IMR-90 (cell line): ENCODE measurements at regions not wholly inside any gene's neighbourhood (a gene's known extent, or its start where the extent isn't known, plus 50 kb on each side); places are given as distances from the start of the nearest gene placed in this dataset.

Experiments
- ATAC-seq: fragments of 200-7000 bp; cut with Tn5 transposase; 2 replicates; pipeline ENCODE4 v1.9.1; 2020; ENCODE audit warnings: low read depth, mild to moderate bottlenecking, moderate library complexity
- BruUV-seq: library from RNA; stranded (reverse); fragments of 400-500 nt; replicated peaks from 2 replicates; lab custom pipeline; 2021; lab: Mats Ljungman, UMichigan
- CTCF ChIA-PET: fragments of 300-600 bp; formaldehyde crosslinking; extraction: SDS; loops from one replicate; lab custom pipeline; 2021; ENCODE audit warnings: antibody characterized with exemption; lab: Yijun Ruan, JAX
- POLR2A ChIA-PET: fragments of 300-600 bp; sonication (Branson Sonifier 250); formaldehyde crosslinking; loops from one replicate; lab custom pipeline; 2022; ENCODE audit warnings: antibody characterized with exemption; ENCODE audit not compliant: unreplicated experiment; lab: Charles Lee
- DNase-seq: peaks from one replicate; pipeline ENCODE4 v3.0.0; 2013
- H2AFZ ChIP-seq: replicated peaks from 2 replicates; pipeline ENCODE3; 2013; ENCODE audit warnings: low read length, mild to moderate bottlenecking; ENCODE audit not compliant: poor library complexity
- H2AK5ac ChIP-seq: 2 replicates; pipeline ENCODE4 v1.6.1; 2013; ENCODE audit warnings: low read depth, low read length, inconsistent platforms
- H2AK9ac ChIP-seq: replicated peaks from 2 replicates; pipeline ENCODE3; 2013; ENCODE audit warnings: mild to moderate bottlenecking, low read depth, low read length, moderate library complexity; ENCODE audit not compliant: poor library complexity
- H2BK120ac ChIP-seq: 2 replicates; pipeline ENCODE4 v1.6.1; 2013; ENCODE audit warnings: low read depth, low read length, inconsistent platforms
- H2BK15ac ChIP-seq: 3 replicates; pipeline ENCODE4 v1.6.1; 2013; ENCODE audit warnings: low read depth, low read length, inconsistent platforms
- H2BK20ac ChIP-seq: 2 replicates; pipeline ENCODE4 v1.6.1; 2013; ENCODE audit warnings: low read depth, mild to moderate bottlenecking, inconsistent platforms, low read length, moderate library complexity
- H2BK5ac ChIP-seq: 2 replicates; pipeline ENCODE4 v1.6.1; 2013; ENCODE audit warnings: mild to moderate bottlenecking, low read depth, low read length, inconsistent platforms; ENCODE audit not compliant: poor library complexity, severe bottlenecking
- H3K14ac ChIP-seq: replicated peaks from 2 replicates; pipeline ENCODE4 v1.6.1; 2013; ENCODE audit warnings: low read depth, low read length, inconsistent platforms
- H3K18ac ChIP-seq: 2 replicates; pipeline ENCODE4 v1.6.1; 2013; ENCODE audit warnings: low read depth, low read length, control low read depth
- H3K23ac ChIP-seq: 2 replicates; pipeline ENCODE4 v1.6.1; 2013; ENCODE audit warnings: low read depth, low read length, inconsistent platforms
- H3K27ac ChIP-seq: 2 replicates; pipeline ENCODE4 v1.5.1; 2013; ENCODE audit warnings: mild to moderate bottlenecking, control low read depth, low read length; ENCODE audit not compliant: insufficient read depth
- H3K27me3 ChIP-seq: 2 replicates; pipeline ENCODE4 v1.6.1; 2013; ENCODE audit warnings: low read length; ENCODE audit not compliant: control insufficient read depth, insufficient read depth
- H3K36me3 ChIP-seq: 2 replicates; pipeline ENCODE4 v1.6.1; 2013; ENCODE audit warnings: low read length, mixed read lengths; ENCODE audit not compliant: control insufficient read depth, insufficient read depth
- H3K4ac ChIP-seq: 2 replicates; pipeline ENCODE4 v1.6.1; 2013; ENCODE audit warnings: low read depth, low read length, inconsistent platforms
- H3K4me1 ChIP-seq: 2 replicates; pipeline ENCODE4 v1.6.1; 2013; ENCODE audit warnings: low read length, mixed read lengths; ENCODE audit not compliant: control insufficient read depth, insufficient read depth
- H3K4me2 ChIP-seq: 2 replicates; pipeline ENCODE4 v1.6.1; 2013; ENCODE audit warnings: low read depth, mild to moderate bottlenecking, control low read depth, low read length, moderate library complexity
- H3K4me3 ChIP-seq: 2 replicates; pipeline ENCODE4 v1.5.1; 2013; ENCODE audit warnings: low read depth, mild to moderate bottlenecking, control low read depth, low read length, moderate library complexity; ENCODE audit not compliant: insufficient read depth
- H3K56ac ChIP-seq: 2 replicates; pipeline ENCODE4 v1.6.1; 2013; ENCODE audit warnings: low read length, inconsistent platforms; ENCODE audit not compliant: insufficient read depth; ENCODE audit errors: extremely low read depth
- H3K79me1 ChIP-seq, 2 experiments: 2 replicates each; pipeline ENCODE4 v1.6.1; 2013; ENCODE audit warnings: low read length in 2 of 2, inconsistent platforms in 1 of 2, low read depth in 1 of 2
- H3K9ac ChIP-seq: 2 replicates; pipeline ENCODE4 v1.6.1; 2013; ENCODE audit warnings: low read depth, low read length, control low read depth
- H3K9me1 ChIP-seq: 2 replicates; pipeline ENCODE4 v1.6.1; 2013; ENCODE audit warnings: low read length, inconsistent platforms; ENCODE audit not compliant: insufficient read depth
- H3K9me3 ChIP-seq: 2 replicates; pipeline ENCODE4 v1.6.1; 2013; ENCODE audit warnings: low read length; ENCODE audit not compliant: control insufficient read depth, insufficient read depth
- H4K20me1 ChIP-seq: 2 replicates; pipeline ENCODE4 v1.6.1; 2013; ENCODE audit warnings: low read length, inconsistent platforms; ENCODE audit not compliant: insufficient read depth
- H4K5ac ChIP-seq: 2 replicates; pipeline ENCODE4 v1.6.1; 2013; ENCODE audit warnings: mild to moderate bottlenecking, low read depth, low read length, control low read depth
- H4K8ac ChIP-seq, 2 experiments: 2 replicates each; pipeline ENCODE4 v1.6.1; 2013; ENCODE audit warnings: low read depth in 2 of 2, low read length in 2 of 2, control low read depth in 1 of 2, inconsistent platforms in 1 of 2
- H4K91ac ChIP-seq: 2 replicates; pipeline ENCODE4 v1.6.1; 2013; ENCODE audit warnings: low read depth, low read length, inconsistent platforms; ENCODE audit not compliant: insufficient read depth
- BHLHE40 ChIP-seq: fragments of 150-350 bp; IDR thresholded peaks from 2 replicates; pipeline ENCODE4 v1.6.1; 2016; ENCODE audit warnings: mild to moderate bottlenecking, low read depth, low read length
- CEBPB ChIP-seq: IDR thresholded peaks from 2 replicates; pipeline ENCODE4 v1.6.1; 2012; ENCODE audit warnings: low read depth, low read length, improper control_type of control experiment
- CHD1 ChIP-seq: IDR thresholded peaks from 2 replicates; pipeline ENCODE4 v1.6.1; 2012; ENCODE audit warnings: low read depth, low read length, improper control_type of control experiment
- CTCF ChIP-seq: conservative IDR thresholded peaks from 2 replicates; pipeline ENCODE4 v1.5.1; 2012; ENCODE audit warnings: mild to moderate bottlenecking, low read depth, low read length, improper control_type of control experiment
- FOS ChIP-seq: fragments of 150-350 bp; IDR thresholded peaks from 2 replicates; pipeline ENCODE4 v1.6.1; 2016; ENCODE audit warnings: low read depth, low read length
- MAFK ChIP-seq: IDR thresholded peaks from 2 replicates; pipeline ENCODE4 v1.6.1; 2012; ENCODE audit warnings: low read depth, low read length, improper control_type of control experiment
- MAZ ChIP-seq: IDR thresholded peaks from 2 replicates; pipeline ENCODE4 v1.6.1; 2012; ENCODE audit warnings: low read depth, mild to moderate bottlenecking, low read length, improper control_type of control experiment, moderate library complexity, borderline replicate concordance
- RAD21 ChIP-seq: IDR thresholded peaks from 2 replicates; pipeline ENCODE4 v1.6.1; 2012; ENCODE audit warnings: low read length, improper control_type of control experiment
- SMC3 ChIP-seq: fragments of 150-350 bp; IDR thresholded peaks from 2 replicates; pipeline ENCODE4 v1.6.1; 2016; ENCODE audit warnings: low read depth, mild to moderate bottlenecking, antibody characterized with exemption, low read length, moderate library complexity
- USF2 ChIP-seq: fragments of 150-350 bp; IDR thresholded peaks from 2 replicates; pipeline ENCODE4 v1.6.1; 2017; ENCODE audit warnings: mild to moderate bottlenecking, antibody characterized with exemption, low read length, low read depth
- WGBS, 2 experiments: methylation state at CpG; one replicate each; pipeline versions ENCODE4 v1.1.5 to v1.1.7; 2013; ENCODE audit warnings: missing lambda C conversion rate in 2 of 2; ENCODE audit not compliant: insufficient read length in 1 of 2; ENCODE audit errors: extremely low coverage in 2 of 2; 5-methylcytosine and 5-hydroxymethylcytosine counted together
- dilution Hi-C: fragments of 300-500 bp; cut with HindIII; formaldehyde crosslinking; loops from one replicate; pipeline ENCODE4 v1.14.3; 2018; ENCODE audit warnings: low sequenced_read_pairs; ENCODE audit not compliant: unreplicated experiment
- in situ Hi-C: fragments of 300-500 bp; cut with MboI; formaldehyde crosslinking; loops from 3 replicates; pipeline ENCODE4 v1.14.3; 2019; ENCODE audit warnings: low sequenced_read_pairs, inconsistent platforms, mixed read lengths
- intact Hi-C: fragments of 100-400 bp; cut with micrococcal nuclease; formaldehyde crosslinking; loops from 2 replicates; pipeline ENCODE4 v1.10.0; 2022

DNA sequence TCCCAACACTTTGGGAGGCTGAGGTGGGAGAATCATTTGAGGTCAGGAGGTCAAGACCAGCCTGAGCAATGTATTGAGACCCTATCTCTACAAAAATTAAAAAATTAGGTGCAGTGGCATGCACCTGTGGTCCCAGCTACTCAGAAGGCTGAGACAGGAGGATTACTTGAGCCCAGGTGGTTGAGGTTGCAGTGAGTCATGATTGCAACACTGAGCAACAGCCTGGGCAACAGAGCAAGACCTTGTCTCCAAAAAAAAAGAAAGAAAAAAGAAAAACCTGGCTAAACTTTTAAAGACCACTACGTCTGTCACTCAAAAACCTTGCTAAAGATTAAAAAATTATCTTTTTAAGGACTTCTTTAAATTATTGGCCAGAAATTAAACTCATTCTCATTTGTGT lies 59.8 kb upstream of the ABCA1 start:
- H2AK5ac ChIP-seq, result no peak overlapping the region
- no peaks in the 10 kb centered on the region for H3K36me3 ChIP-seq
- POLR2A ChIA-PET, result no interaction called here
- H3K4me2 ChIP-seq, result no peak overlapping the region
- H4K5ac ChIP-seq, result no peak overlapping the region
- no peak overlapping the region for H3K4me3 ChIP-seq
- peaks cover 9% of the 10 kb centered on the region; the same call in 1 of the 2 replicates for H3K9me1 ChIP-seq
- H3K9ac ChIP-seq, result no peak overlapping the region
- no peak overlapping the region for H4K91ac ChIP-seq
- H3K27me3 ChIP-seq, result no peaks in the 10 kb centered on the region
- no peak overlapping the region for H3K56ac ChIP-seq
- no peak overlapping the region for H3K4ac ChIP-seq
- H2AFZ ChIP-seq, result no peak overlapping the region
- no peaks in the 10 kb centered on the region for H4K20me1 ChIP-seq
- CTCF ChIA-PET, result no interaction called here
- no peak for TF ChIP-seq BHLHE40
- TF ChIP-seq FOS, result no peak
- no peak for TF ChIP-seq MAZ
- TF ChIP-seq CEBPB, result no peak
- no peak for TF ChIP-seq MAFK
- TF ChIP-seq CHD1, result no peak
- TF ChIP-seq RAD21, result no peak
- no peak for TF ChIP-seq CTCF
- no peak for TF ChIP-seq SMC3
- TF ChIP-seq USF2, result no peak
- no peak overlapping the region for H3K14ac ChIP-seq
- H3K79me1 ChIP-seq, result peaks cover 0 to 5% of the 10 kb centered on the region in 2 experiments; a peak in 1 of 4 replicates
- in situ Hi-C loops, result loop anchor here (25.0 kb wide), 1 partner anchor 150 kb away; no protein-coding TSS in a partner anchor
- no peak overlapping the region for H3K27ac ChIP-seq
- ATAC-seq (no peak), DNase-seq (no peak)
- H2BK120ac ChIP-seq, result no peak overlapping the region
- no peak overlapping the region for H3K23ac ChIP-seq
- BruUV-seq, result no TSS peak
- dilution Hi-C loops, result no loop called here
- no peaks in the 10 kb centered on the region for H3K9me3 ChIP-seq
- H2BK5ac ChIP-seq, result no peak overlapping the region
- peaks cover 19% of the 10 kb centered on the region for H3K4me1 ChIP-seq
- no peak overlapping the region for H3K18ac ChIP-seq
- H4K8ac ChIP-seq, result no peak overlapping the region
- intact Hi-C loops, result no loop called here
- WGBS, 2 experiments, result no CpG with 5 or more reads among the region's 1 CpG
- H2BK20ac ChIP-seq, result no peak overlapping the region
- H2BK15ac ChIP-seq, result no peak overlapping the region
- H2AK9ac ChIP-seq, result no peak overlapping the region
